ENCODE measurements at regions not wholly inside any gene's neighbourhood (a gene's known extent, or its start where the extent isn't known, plus 50 kb on each side); places are given as distances from the start of the nearest gene placed in this dataset.

GRCh38 chr9:90979639-90980038 lies 178.0 kb downstream of the SYK start:
- no peak for TF ChIP-seq NFIC (IDR thresholded peaks at IDR 0.05; ENCODE audit: borderline replicate concordance)
- no peak for TF ChIP-seq RAD21 (IDR thresholded peaks at IDR 0.05; ENCODE audit: low read length)
- no peak for TF ChIP-seq USF2 (IDR thresholded peaks at IDR 0.05; ENCODE audit: borderline replicate concordance, low read depth, low read length)
- TF ChIP-seq ELF1 (IDR thresholded peaks at IDR 0.05), result no peak
- TF ChIP-seq IRF3 (IDR thresholded peaks at IDR 0.05; ENCODE audit: low read depth, low read length), result no peak
- no peak for TF ChIP-seq RCOR1 (IDR thresholded peaks at IDR 0.05; ENCODE audit: low read length)
- no peak for TF ChIP-seq MXI1 (IDR thresholded peaks at IDR 0.05; ENCODE audit: low read depth, low read length)
- no peak for TF ChIP-seq MEF2A (IDR thresholded peaks at IDR 0.05; ENCODE audit: borderline replicate concordance, low read depth)

GRCh38 chr9:90981726-90982125 lies 180.1 kb downstream of the SYK start:
- Histone ChIP-seq H3K27me3 (ENCODE audit: insufficient read depth) (no peaks in the 10 kb centered on the region), H3K79me2 (ENCODE audit: insufficient read depth) (no peaks in the 10 kb centered on the region), H3K9ac (no peak overlapping the region), H4K20me1 (ENCODE audit: insufficient read depth) (no peaks in the 10 kb centered on the region), H3K9me2 (no peaks in the 10 kb centered on the region), H3K9me3 (no peaks in the 10 kb centered on the region), H3F3A (replicated peaks; ENCODE audit: insufficient read depth) (no peaks in the 10 kb centered on the region), H2AFZ (ENCODE audit: low read depth) (no peak overlapping the region), H3K36me3 (replicated peaks in 1 of 2; ENCODE audit: control insufficient read depth in 1 of 2, insufficient read depth in 2 of 2, low read length in 1 of 2) (no peaks in the 10 kb centered on the region), H3K27ac (ENCODE audit: low read depth in 2 of 2, low read length in 1 of 2) (no peak overlapping the region), H3K4me3 (ENCODE audit: low read depth in 2 of 2, low read length in 1 of 2) (no peak overlapping the region), H3K4me2 (no peak overlapping the region), H3K4me1 (ENCODE audit: control insufficient read depth in 1 of 2, insufficient read depth in 2 of 2, low read depth in 1 of 2, low read length in 1 of 2) (no peaks in the 10 kb centered on the region)
- WGBS (ENCODE audit: low lambda C conversion rate), result 81% methylated on average over 3 of the region's 3 CpGs
- ChIA-PET POLR2A (no interaction called here), CTCF (interaction anchor here (1.3 kb wide), 1 partner anchor 745 kb away, joined by 5 read pairs; no protein-coding TSS in a partner anchor)
- no peak for DNase-seq
- TF ChIP-seq NRF1 (IDR thresholded peaks at IDR 0.05; ENCODE audit: low read depth, low read length) (no peak), TCF12 (IDR thresholded peaks at IDR 0.05) (no peak), YY1 (IDR thresholded peaks at IDR 0.05; ENCODE audit: low read depth) (no peak), EP300 (IDR thresholded peaks at IDR 0.05; ENCODE audit: borderline replicate concordance in 1 of 2, low read depth in 1 of 2, low read length in 1 of 2) (no peak), TEAD4 (IDR thresholded peaks at IDR 0.05; ENCODE audit: borderline replicate concordance, insufficient read depth) (no peak), GABPA (IDR thresholded peaks at IDR 0.05; ENCODE audit: low read depth) (no peak), SMC3 (IDR thresholded peaks at IDR 0.05; ENCODE audit: low read depth, low read length) (no peak), CHD2 (IDR thresholded peaks at IDR 0.05; ENCODE audit: low read length, partially characterized antibody) (no peak), JUND (IDR thresholded peaks at IDR 0.05) (no peak), RCOR1 (IDR thresholded peaks at IDR 0.05; ENCODE audit: low read length) (no peak)

More at GRCh38 chr9:90979639-90980038, 178.0 kb downstream of the SYK start:
- Histone ChIP-seq H4K20me1 (ENCODE audit: insufficient read depth) (no peaks in the 10 kb centered on the region), H3F3A (replicated peaks; ENCODE audit: insufficient read depth) (no peaks in the 10 kb centered on the region), H3K9me2 (no peaks in the 10 kb centered on the region), H3K79me2 (ENCODE audit: insufficient read depth) (no peaks in the 10 kb centered on the region), H2AFZ (ENCODE audit: low read depth) (no peak overlapping the region), H3K9ac (no peak overlapping the region), H3K27me3 (ENCODE audit: insufficient read depth) (no peaks in the 10 kb centered on the region), H3K4me3 (ENCODE audit: low read depth in 2 of 2, low read length in 1 of 2) (no peak overlapping the region), H3K4me1 (ENCODE audit: control insufficient read depth in 1 of 2, insufficient read depth in 2 of 2, low read depth in 1 of 2, low read length in 1 of 2) (no peaks in the 10 kb centered on the region), H3K36me3 (replicated peaks in 1 of 2; ENCODE audit: control insufficient read depth in 1 of 2, insufficient read depth in 2 of 2, low read length in 1 of 2) (no peaks in the 10 kb centered on the region), H3K27ac (ENCODE audit: low read depth in 2 of 2, low read length in 1 of 2) (no peak overlapping the region), H3K9me3 (no peaks in the 10 kb centered on the region), H3K4me2 (no peak overlapping the region)
- DNase-seq, result no peak
- POLR2A ChIA-PET, result interaction anchor here (0.6 kb wide), 1 partner anchor 407 kb away, joined by 3 read pairs; no protein-coding TSS in a partner anchor
- WGBS (ENCODE audit: low lambda C conversion rate), result 66% methylated on average over 4 of the region's 4 CpGs
- CTCF ChIA-PET, result no interaction called here
